ENCODE measurements at regions not wholly inside any gene's neighbourhood (a gene's known extent, or its start where the extent isn't known, plus 50 kb on each side); places are given as distances from the start of the nearest gene placed in this dataset.
A peak's percentile ranks its signal among the peaks of the same experiment; 100 is the strongest.

GRCh38 chr5:92992073-92992472 is 588.9 kb downstream of the NR2F1-AS1 start:
- TF ChIP-seq CTCF (IDR thresholded peaks at IDR 0.05; ENCODE audit: low read length, missing control alignments), result no peak
- peak; percentile 4 for DNase-seq (ENCODE audit: low read depth)
- no peak overlapping the region for H3K4me3 ChIP-seq (replicated peaks; ENCODE audit: low read depth, low read length)

GRCh38 chr5:92991581-92992067 is 589.4 kb downstream of the NR2F1-AS1 start:
- no peak overlapping the region for H3K4me3 ChIP-seq (replicated peaks; ENCODE audit: low read depth, low read length)
- peak; percentile 35 for DNase-seq (ENCODE audit: low read depth)
- TF ChIP-seq CTCF (IDR thresholded peaks at IDR 0.05; ENCODE audit: low read length, missing control alignments), result no peak

GRCh38 chr5:92990771-92991170 is 590.2 kb downstream of the NR2F1-AS1 start:
- TF ChIP-seq CTCF (IDR thresholded peaks at IDR 0.05; ENCODE audit: low read length, missing control alignments), result no peak
- no peak for DNase-seq (ENCODE audit: low read depth)
- H3K4me3 ChIP-seq (replicated peaks; ENCODE audit: low read depth, low read length), result no peak overlapping the region

- TF ChIP-seq CTCF (IDR thresholded peaks at IDR 0.05; ENCODE audit: low read length, missing control alignments), result no peak
- no peak for DNase-seq (ENCODE audit: low read depth)
- H3K4me3 ChIP-seq (replicated peaks; ENCODE audit: low read depth, low read length), result no peak overlapping the region
These were observed 600.0 kb downstream of the NR2F1-AS1 start for GRCh38 chr5:92981001-92981400.

- DNase-seq (ENCODE audit: low read depth), result peak; percentile 5
- H3K4me3 ChIP-seq (replicated peaks; ENCODE audit: low read depth, low read length), result no peak overlapping the region
- TF ChIP-seq CTCF (IDR thresholded peaks at IDR 0.05; ENCODE audit: low read length, missing control alignments), result no peak
These were observed 600.5 kb downstream of the NR2F1-AS1 start for GRCh38 chr5:92980491-92980890.

GRCh38 chr5:92979716-92980115 is 601.3 kb downstream of the NR2F1-AS1 start:
- no peak for TF ChIP-seq CTCF (IDR thresholded peaks at IDR 0.05; ENCODE audit: low read length, missing control alignments)
- no peak for DNase-seq (ENCODE audit: low read depth)
- H3K4me3 ChIP-seq (replicated peaks; ENCODE audit: low read depth, low read length), result no peak overlapping the region

- no peak overlapping the region for H3K4me3 ChIP-seq (replicated peaks; ENCODE audit: low read depth, low read length)
- no peak for TF ChIP-seq CTCF (IDR thresholded peaks at IDR 0.05; ENCODE audit: low read length, missing control alignments)
- DNase-seq (ENCODE audit: low read depth), result no peak
These were observed 603.0 kb downstream of the NR2F1-AS1 start for GRCh38 chr5:92977846-92978540.
